ENCODE measurements at regions not wholly inside any gene's neighbourhood (a gene's known extent, or its start where the extent isn't known, plus 50 kb on each side); places are given as distances from the start of the nearest gene placed in this dataset.

DNA sequence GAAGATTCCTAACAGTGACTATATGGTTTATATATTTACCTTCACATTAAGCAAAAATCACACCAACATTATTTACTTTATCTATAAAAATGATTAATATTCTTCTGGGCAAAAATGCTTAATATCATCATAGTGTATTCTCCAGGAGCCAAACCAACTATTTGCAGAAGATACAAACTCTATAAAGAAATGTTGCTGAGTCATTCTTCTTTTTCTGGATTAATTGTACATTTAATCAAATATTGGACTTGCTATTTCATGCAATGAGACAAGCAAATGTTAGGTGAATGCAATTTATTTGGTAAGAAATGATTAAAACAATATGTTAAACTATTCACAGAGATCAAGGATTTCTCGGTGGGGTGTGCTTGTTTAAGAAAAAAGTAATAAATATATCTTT is 1075.8 kb downstream of the PCDH9 start:
- TF ChIP-seq LEF1 (IDR thresholded peaks at IDR 0.05; ENCODE audit: borderline replicate concordance) = no peak
- TF ChIP-seq L3MBTL2 (conservative IDR thresholded peaks at IDR 0.05) = no peak
- TF ChIP-seq ZNF384 (IDR thresholded peaks at IDR 0.05) = no peak
- no peak for TF ChIP-seq ELF4 (IDR thresholded peaks at IDR 0.05)
- no peak for TF ChIP-seq BHLHE40 (IDR thresholded peaks at IDR 0.05; ENCODE audit: borderline replicate concordance)
- no peak for TF ChIP-seq SUZ12 (IDR thresholded peaks at IDR 0.05)
- no peak for TF ChIP-seq TARDBP (IDR thresholded peaks at IDR 0.05)
- no peak for TF ChIP-seq FOXK2 (IDR thresholded peaks at IDR 0.05)
- no peak for TF ChIP-seq FOXA1 (IDR thresholded peaks at IDR 0.05)
- no peak for TF ChIP-seq HDGF (IDR thresholded peaks at IDR 0.05; ENCODE audit: borderline replicate concordance)
- TF ChIP-seq NFRKB (IDR thresholded peaks at IDR 0.05) = no peak
- TF ChIP-seq ARNT (IDR thresholded peaks at IDR 0.05) = no peak
- TF ChIP-seq SP1 (IDR thresholded peaks at IDR 0.05) = no peak
- TF ChIP-seq PKNOX1 (IDR thresholded peaks at IDR 0.05) = no peak

Measured in HEK293T (cell line).